HEK293T (cell line): ENCODE measurements at regions not wholly inside any gene's neighbourhood (a gene's known extent, or its start where the extent isn't known, plus 50 kb on each side); places are given as distances from the start of the nearest gene placed in this dataset.

Experiments
- CTCF ChIA-PET: fragments of 350-600 bp; formaldehyde crosslinking; extraction: SDS; loops from one replicate; lab custom pipeline; 2021; ENCODE audit warnings: antibody characterized with exemption, inconsistent platforms; lab: Yijun Ruan, JAX
- POLR2A ChIA-PET: fragments of 350-600 bp; formaldehyde crosslinking; extraction: SDS; loops from one replicate; lab custom pipeline; 2020; ENCODE audit warnings: antibody characterized with exemption, inconsistent platforms; lab: Yijun Ruan, JAX
- DNase-seq: peaks from one replicate; pipeline ENCODE4 v3.0.0; 2012; ENCODE audit warnings: mixed read lengths; ENCODE audit errors: extremely low spot score
- ARNT ChIP-seq: fragments of 450-650 bp; IDR thresholded peaks from 2 replicates; pipeline ENCODE4 v1.6.1; 2017; ENCODE audit warnings: mild to moderate bottlenecking
- BHLHE40 ChIP-seq: fragments of 450-650 bp; IDR thresholded peaks from 2 replicates; pipeline ENCODE4 v1.6.1; 2016; ENCODE audit warnings: mild to moderate bottlenecking, moderate library complexity, borderline replicate concordance
- CTBP1 ChIP-seq: fragments of 450-650 bp; IDR thresholded peaks from 2 replicates; pipeline ENCODE4 v1.6.1; 2016; ENCODE audit warnings: borderline replicate concordance
- ELF4 ChIP-seq: fragments of 450-650 bp; IDR thresholded peaks from 2 replicates; pipeline ENCODE4 v1.6.1; 2017; ENCODE audit warnings: antibody characterized with exemption
- FOXA1 ChIP-seq: fragments of 450-650 bp; IDR thresholded peaks from 2 replicates; pipeline ENCODE4 v1.6.1; 2016; ENCODE audit warnings: mild to moderate bottlenecking
- FOXK2 ChIP-seq: fragments of 450-650 bp; IDR thresholded peaks from 2 replicates; pipeline ENCODE4 v1.6.1; 2016; ENCODE audit warnings: mild to moderate bottlenecking
- FOXM1 ChIP-seq: fragments of 450-650 bp; IDR thresholded peaks from 2 replicates; pipeline ENCODE4 v1.6.1; 2017; ENCODE audit warnings: mild to moderate bottlenecking, borderline replicate concordance
- HDGF ChIP-seq: fragments of 450-650 bp; IDR thresholded peaks from 2 replicates; pipeline ENCODE4 v1.6.1; 2017; ENCODE audit warnings: antibody characterized with exemption, borderline replicate concordance
- L3MBTL2 ChIP-seq: fragments of 450-650 bp; conservative IDR thresholded peaks from 2 replicates; pipeline ENCODE4 v1.6.1; 2016; ENCODE audit warnings: mild to moderate bottlenecking
- LEF1 ChIP-seq: fragments of 450-650 bp; IDR thresholded peaks from 2 replicates; pipeline ENCODE4 v1.6.1; 2017; ENCODE audit warnings: mild to moderate bottlenecking, borderline replicate concordance
- NFRKB ChIP-seq: fragments of 450-650 bp; IDR thresholded peaks from 2 replicates; pipeline ENCODE4 v1.6.1; 2016; ENCODE audit warnings: mild to moderate bottlenecking, moderate library complexity
- SP1 ChIP-seq: fragments of 450-650 bp; IDR thresholded peaks from 2 replicates; pipeline ENCODE4 v1.6.1; 2017
- SUZ12 ChIP-seq: fragments of 450-650 bp; IDR thresholded peaks from 2 replicates; pipeline ENCODE4 v1.6.1; 2016; ENCODE audit warnings: mild to moderate bottlenecking
- TARDBP ChIP-seq: fragments of 450-650 bp; IDR thresholded peaks from 2 replicates; pipeline ENCODE4 v1.6.1; 2016
- ZNF384 ChIP-seq: fragments of 450-650 bp; IDR thresholded peaks from 2 replicates; pipeline ENCODE4 v1.6.1; 2016
- TF ChIP-seq, protein P1 (sequence below): fragments of 450-650 bp; IDR thresholded peaks from 2 replicates; pipeline ENCODE4 v1.6.1; 2016

DNA sequence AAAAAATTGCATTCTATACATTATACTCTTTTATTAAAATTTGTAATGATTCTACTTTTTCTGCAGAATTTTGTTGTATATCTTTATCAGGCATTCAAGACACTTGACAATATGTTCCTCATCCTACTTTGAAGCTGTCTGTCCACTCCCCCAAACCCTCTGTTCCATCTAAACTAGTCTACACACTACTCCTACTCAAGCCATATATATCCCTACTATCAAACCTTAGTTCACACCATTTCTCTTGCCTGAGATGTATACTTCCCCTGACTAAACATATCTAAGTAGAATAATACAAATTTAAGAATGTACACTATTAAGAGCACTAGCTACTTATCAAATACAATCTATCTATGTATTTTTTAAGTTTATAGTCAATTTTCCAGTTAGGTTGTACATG, 107.1 kb upstream of the FTMT start:
- ChIA-PET POLR2A (no interaction called here), CTCF (no interaction called here)
- no peak for DNase-seq
- TF ChIP-seq FOXM1 = no peak
- TF ChIP-seq FOXK2 = no peak
- no peak for TF ChIP-seq ZNF384
- TF ChIP-seq LEF1 = no peak
- no peak for TF ChIP-seq FOXA1
- no peak for TF ChIP-seq SP1
- TF ChIP-seq NFRKB = no peak
- TF ChIP-seq, protein P1, sequence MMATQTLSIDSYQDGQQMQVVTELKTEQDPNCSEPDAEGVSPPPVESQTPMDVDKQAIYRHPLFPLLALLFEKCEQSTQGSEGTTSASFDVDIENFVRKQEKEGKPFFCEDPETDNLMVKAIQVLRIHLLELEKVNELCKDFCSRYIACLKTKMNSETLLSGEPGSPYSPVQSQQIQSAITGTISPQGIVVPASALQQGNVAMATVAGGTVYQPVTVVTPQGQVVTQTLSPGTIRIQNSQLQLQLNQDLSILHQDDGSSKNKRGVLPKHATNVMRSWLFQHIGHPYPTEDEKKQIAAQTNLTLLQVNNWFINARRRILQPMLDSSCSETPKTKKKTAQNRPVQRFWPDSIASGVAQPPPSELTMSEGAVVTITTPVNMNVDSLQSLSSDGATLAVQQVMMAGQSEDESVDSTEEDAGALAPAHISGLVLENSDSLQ = no peak
- TF ChIP-seq ELF4 = no peak
- no peak for TF ChIP-seq TARDBP
- TF ChIP-seq BHLHE40 = no peak
- TF ChIP-seq ARNT = no peak
- TF ChIP-seq SUZ12 = no peak
- no peak for TF ChIP-seq L3MBTL2
- TF ChIP-seq HDGF = no peak
- TF ChIP-seq CTBP1 = no peak

- POLR2A ChIA-PET = no interaction called here
- no peak for DNase-seq
- CTCF ChIA-PET = no interaction called here
- TF ChIP-seq TARDBP (no peak), BHLHE40 (no peak), LEF1 (no peak), HDGF (no peak)
Measured at GRCh38 chr5:121745407-121745806, 106.3 kb upstream of the FTMT start.

- TF ChIP-seq HDGF (no peak), CTBP1 (no peak), ARNT (no peak), LEF1 (no peak), SUZ12 (no peak), ELF4 (no peak), ZNF384 (no peak), NFRKB (no peak), FOXM1 (no peak), BHLHE40 (no peak), TARDBP (no peak), SP1 (no peak), FOXA1 (no peak), L3MBTL2 (no peak), FOXK2 (no peak)
- TF ChIP-seq, protein P1 = no peak
- no peak for DNase-seq
- POLR2A ChIA-PET = no interaction called here
- CTCF ChIA-PET = no interaction called here
Measured at GRCh38 chr5:121746763-121747162, 104.9 kb upstream of the FTMT start.

DNA sequence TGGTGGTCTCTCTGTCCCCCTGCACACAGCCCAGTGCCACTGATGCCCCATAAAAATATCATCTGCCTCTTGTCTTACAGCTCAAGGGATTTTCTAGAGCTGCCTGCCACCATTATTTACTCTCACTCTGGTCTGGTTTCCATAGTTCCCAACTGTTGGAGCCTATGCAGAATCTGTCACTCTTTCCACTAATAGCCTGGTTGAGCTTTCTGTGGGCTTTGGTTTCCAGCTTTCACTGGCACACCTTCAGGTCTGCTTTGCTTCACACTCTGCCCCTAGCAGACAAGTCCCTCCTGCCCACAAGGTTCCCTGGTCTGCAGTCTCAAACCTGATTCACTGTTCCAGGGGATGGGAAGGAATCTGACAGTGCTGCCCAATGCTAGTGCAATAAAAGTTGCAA, 103.0 kb upstream of the FTMT start:
- DNase-seq = no peak
- CTCF ChIA-PET = no interaction called here
- TF ChIP-seq TARDBP (no peak), ELF4 (no peak), SP1 (no peak), LEF1 (no peak), FOXM1 (no peak), CTBP1 (no peak), ZNF384 (no peak), SUZ12 (no peak), FOXK2 (no peak), L3MBTL2 (no peak)
- TF ChIP-seq, protein P1 = no peak
- POLR2A ChIA-PET = no interaction called here

DNA sequence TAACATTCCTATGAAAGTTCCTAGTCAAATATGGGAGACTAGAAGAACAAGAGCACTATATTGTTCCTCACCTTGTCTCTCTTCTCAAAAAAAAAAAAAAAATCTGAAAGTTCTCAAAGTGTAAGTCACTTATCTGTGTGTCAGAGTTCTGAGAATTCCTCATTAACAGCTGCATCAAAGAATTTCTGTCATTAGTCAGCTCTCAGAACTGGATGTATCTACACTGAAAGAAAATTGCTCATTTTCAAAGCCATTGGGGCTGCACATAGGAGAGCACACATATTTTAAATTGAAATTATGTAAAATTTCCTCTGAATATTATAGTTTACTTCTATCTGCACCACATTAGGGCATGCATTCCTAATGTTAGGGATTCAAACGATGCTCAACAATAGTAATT, 99.5 kb upstream of the FTMT start:
- TF ChIP-seq FOXM1 (no peak), BHLHE40 (no peak)
- ChIA-PET POLR2A (no interaction called here), CTCF (no interaction called here)
- DNase-seq = no peak

DNA sequence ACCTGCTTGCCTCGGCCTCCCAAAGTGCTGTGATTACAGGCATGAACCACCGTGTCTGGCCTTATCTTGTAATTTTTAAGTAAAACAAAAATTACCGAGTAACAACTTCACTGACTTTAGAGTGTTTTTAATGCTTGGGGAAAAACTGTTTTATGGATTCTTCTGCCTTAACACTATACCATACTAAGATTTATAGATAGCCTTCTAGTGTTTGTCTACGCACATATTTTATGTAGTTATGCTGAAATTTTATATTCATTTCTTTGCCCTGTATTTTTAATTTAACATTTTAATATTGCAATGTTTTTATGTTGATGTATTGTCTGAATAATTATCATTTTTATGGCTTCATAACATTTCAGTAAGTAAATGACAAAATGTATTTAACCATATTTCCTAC, 96.4 kb upstream of the FTMT start:
- CTCF ChIA-PET = no interaction called here
- TF ChIP-seq ARNT = no peak
- TF ChIP-seq ELF4 = no peak
- no peak for TF ChIP-seq CTBP1
- TF ChIP-seq FOXA1 = no peak
- no peak for TF ChIP-seq FOXK2
- TF ChIP-seq, protein P1 = no peak
- no peak for TF ChIP-seq LEF1
- no peak for DNase-seq
- POLR2A ChIA-PET = no interaction called here
